ENCODE measurements at regions not wholly inside any gene's neighbourhood (a gene's known extent, or its start where the extent isn't known, plus 50 kb on each side); places are given as distances from the start of the nearest gene placed in this dataset.
"Not testable (repeated sequence)": the region's sequence is repeated elsewhere in the genome, so short reads cannot be mapped to it uniquely, and the experiment has no call there.

GRCh38 chr20:19049514-19049913, 162.9 kb upstream of the SLC24A3 start:
- no peak overlapping the region for H3K4me3 ChIP-seq
- peak overlapping the region in 3 of 4 donors; percentile 65 to 82 (median 82) for H3K27ac ChIP-seq
- peaks cover 4 to 46% (median 15%) of the 10 kb centered on the region in 3 donors for H3K4me1 ChIP-seq
- WGBS, 2 donors, result 53 to 72% methylated on average over 3 to 4 of the region's 7 CpGs
- H3K27me3 ChIP-seq, result no peaks in the 10 kb centered on the region
- H3K9me3 ChIP-seq, result no peaks in the 10 kb centered on the region
- no peaks in the 10 kb centered on the region for H3K36me3 ChIP-seq
- intact Hi-C loops (cut with DNase I), result no loop called here
- no peak for TF ChIP-seq CTCF (IDR thresholded peaks at IDR 0.05)
- TF ChIP-seq POLR2A (IDR thresholded peaks at IDR 0.05), result no peak
- no peak for DNase-seq

- 82 to 100% methylated on average over 2 of the region's 3 CpGs for WGBS, 2 donors
- Histone ChIP-seq H3K4me3 (no peak overlapping the region), H3K27me3 (no peaks in the 10 kb centered on the region), H3K9me3 (peaks cover 0 to 14% (median 0%) of the 10 kb centered on the region in 3 donors), H3K27ac (no peak overlapping the region), H3K36me3 (no peaks in the 10 kb centered on the region), H3K4me1 (no peaks in the 10 kb centered on the region)
- TF ChIP-seq CTCF (IDR thresholded peaks at IDR 0.05), result no peak
- no peak for TF ChIP-seq POLR2A (IDR thresholded peaks at IDR 0.05)
- intact Hi-C loops (cut with DNase I), result no loop called here
- DNase-seq, result no peak
Measured at GRCh38 chr20:19056909-19057308, 155.5 kb upstream of the SLC24A3 start.

GRCh38 chr20:19064788-19065187, 147.7 kb upstream of the SLC24A3 start:
- H3K27ac ChIP-seq; intact Hi-C loops (cut with DNase I); DNase-seq; H3K36me3 ChIP-seq; H3K4me3 ChIP-seq; H3K4me1 ChIP-seq; H3K27me3 ChIP-seq: not testable (repeated sequence)
- WGBS, 2 donors, result 80 to 98% methylated on average over 4 of the region's 4 CpGs
- peaks cover 0 to 28% (median 6%) of the 10 kb centered on the region in 3 donors for H3K9me3 ChIP-seq

GRCh38 chr20:19067986-19068385, 144.5 kb upstream of the SLC24A3 start:
- intact Hi-C loops (cut with DNase I), result no loop called here
- no peak overlapping the region for H3K4me3 ChIP-seq
- no peaks in the 10 kb centered on the region for H3K36me3 ChIP-seq
- no peaks in the 10 kb centered on the region for H3K4me1 ChIP-seq
- H3K27ac ChIP-seq, result no peak overlapping the region
- 92 to 93% methylated on average over 1 of the region's 1 CpG for WGBS, 2 donors
- no peak for DNase-seq
- TF ChIP-seq POLR2A (IDR thresholded peaks at IDR 0.05) (no peak), CTCF (IDR thresholded peaks at IDR 0.05) (no peak)
- no peaks in the 10 kb centered on the region for H3K27me3 ChIP-seq
- peaks cover 0 to 11% (median 6%) of the 10 kb centered on the region in 3 donors for H3K9me3 ChIP-seq

GRCh38 chr20:19070026-19070425, 142.4 kb upstream of the SLC24A3 start:
- Histone ChIP-seq H3K27ac (no peak overlapping the region), H3K36me3 (no peaks in the 10 kb centered on the region), H3K27me3 (no peaks in the 10 kb centered on the region), H3K4me3 (no peak overlapping the region), H3K4me1 (no peaks in the 10 kb centered on the region), H3K9me3 (peaks cover 0 to 5% (median 0%) of the 10 kb centered on the region in 3 donors)
- intact Hi-C loops (cut with DNase I), result no loop called here
- DNase-seq, result no peak
- 86 to 92% methylated on average over 6 of the region's 6 CpGs for WGBS, 2 donors
- no peak for TF ChIP-seq CTCF (IDR thresholded peaks at IDR 0.05)
- no peak for TF ChIP-seq POLR2A (IDR thresholded peaks at IDR 0.05)
